CMK (cell line): ENCODE measurements at regions not wholly inside any gene's neighbourhood (a gene's known extent, or its start where the extent isn't known, plus 50 kb on each side); places are given as distances from the start of the nearest gene placed in this dataset.
"Not testable (repeated sequence)": the region's sequence is repeated elsewhere in the genome, so short reads cannot be mapped to it uniquely, and the experiment has no call there.

ENCODE experiments used
- DNase-seq: peaks from one replicate; pipeline ENCODE4 v3.0.0-alpha.2; 2010; ENCODE audit warnings: low read depth

- no peak for DNase-seq
Measured at GRCh38 chr1:121443001-121443540, 258.3 kb downstream of the SRGAP2C start.

DNA sequence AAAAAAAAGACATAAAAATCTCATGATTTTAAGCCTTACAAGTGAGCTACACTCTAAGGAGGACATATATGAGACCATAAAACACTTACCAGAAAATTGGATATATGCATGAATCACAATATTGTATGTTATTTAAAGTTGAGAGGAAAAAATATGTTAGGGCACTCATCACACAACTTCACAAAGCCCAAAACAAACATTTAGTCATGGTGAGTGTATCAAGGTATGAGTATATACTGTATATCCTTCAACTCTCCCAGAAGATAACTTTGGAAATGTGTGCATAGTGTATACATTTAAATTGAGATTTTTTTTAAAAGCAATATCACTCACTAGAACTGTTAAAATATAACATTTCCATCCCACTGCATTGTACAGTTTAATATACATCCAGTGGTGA lies 259.3 kb downstream of the SRGAP2C start:
- DNase-seq, result no peak

- no peak for DNase-seq
Measured at GRCh38 chr1:121445679-121446078, 260.9 kb downstream of the SRGAP2C start.

DNA sequence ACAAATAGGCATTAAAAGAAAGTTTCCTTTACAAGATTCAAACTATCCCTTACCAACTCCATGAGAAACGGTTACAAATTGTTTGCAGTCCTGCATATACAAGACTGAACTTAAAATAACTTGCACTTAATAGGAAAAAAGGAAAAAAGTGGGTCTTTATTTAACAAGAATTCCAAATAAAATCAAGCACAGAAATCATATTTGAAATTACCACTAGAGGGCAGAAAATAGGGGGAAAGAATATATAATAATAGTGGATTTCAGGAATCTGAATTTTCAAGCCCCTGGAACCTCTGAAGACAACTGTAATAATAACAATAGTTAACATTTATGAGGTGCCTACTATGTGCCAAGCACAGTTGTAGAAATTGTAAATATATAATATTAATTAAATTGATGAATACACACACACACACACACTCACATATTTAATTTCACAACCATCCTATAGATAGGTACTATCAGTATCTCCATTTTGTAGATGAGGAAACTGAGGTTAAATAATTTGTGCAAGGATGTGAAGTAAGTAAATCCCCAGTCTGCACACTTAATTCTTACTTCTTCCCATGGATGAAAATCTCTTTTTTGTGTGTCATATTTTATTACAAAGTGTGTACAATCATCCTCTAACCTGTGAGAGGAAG lies 262.6 kb downstream of the SRGAP2C start:
- not testable (repeated sequence) for DNase-seq

DNA sequence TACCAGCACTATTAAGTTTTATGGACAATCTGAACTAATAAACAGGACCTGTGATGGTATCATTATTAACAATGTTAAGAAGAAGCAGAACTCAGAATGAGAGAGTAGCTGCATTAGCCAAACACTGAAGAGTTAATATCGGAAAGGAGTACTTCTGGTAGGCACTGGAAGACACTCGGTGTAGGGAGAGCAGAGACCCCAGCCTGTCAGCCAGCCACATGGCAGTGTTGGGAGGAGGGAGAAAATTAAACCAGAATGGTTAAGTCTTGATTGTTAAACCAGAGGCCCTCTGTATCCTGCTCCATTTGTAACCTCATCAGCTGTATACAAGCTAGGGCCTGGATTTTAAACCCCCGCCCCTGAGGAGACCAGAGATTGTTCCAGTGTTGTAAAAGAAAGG lies 263.3 kb downstream of the SRGAP2C start:
- not testable (repeated sequence) for DNase-seq

DNA sequence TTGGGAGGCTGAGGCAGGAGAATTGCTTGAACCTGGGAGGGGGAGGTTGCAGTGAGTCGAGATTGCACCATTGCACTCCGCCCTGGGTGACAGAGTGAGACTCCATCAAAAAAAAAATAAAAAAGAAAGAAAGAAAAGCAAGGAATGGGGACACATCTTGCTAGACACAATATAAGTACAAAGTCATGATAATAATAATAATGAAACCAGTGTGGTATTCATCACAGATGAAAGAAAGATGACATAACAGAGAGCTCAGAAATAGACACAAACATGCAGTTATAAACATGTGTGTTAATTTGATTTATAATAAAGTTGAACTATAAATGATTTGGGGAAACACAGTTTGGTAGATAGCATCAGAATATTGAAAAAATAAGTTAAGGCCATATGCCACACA lies 264.1 kb downstream of the SRGAP2C start:
- DNase-seq, result no peak

DNA sequence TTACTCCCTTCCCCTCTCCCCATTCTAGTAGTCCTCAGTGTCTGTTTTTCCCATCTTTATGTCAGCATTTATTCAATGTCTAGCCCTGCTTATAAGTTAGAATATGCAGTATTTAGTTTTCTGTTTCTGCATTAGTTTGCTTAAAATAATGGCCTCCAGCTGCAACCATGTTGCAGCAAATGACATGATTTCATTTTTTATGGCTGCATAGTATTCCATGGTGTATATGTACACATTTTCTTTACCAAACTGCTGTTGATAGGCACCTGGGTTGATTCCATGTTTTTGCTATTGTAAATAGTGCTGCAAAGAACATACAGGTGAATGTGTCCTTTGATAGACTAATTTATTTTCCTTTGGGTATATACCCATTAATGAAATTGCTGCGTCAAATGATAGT lies 267.7 kb downstream of the SRGAP2C start:
- no peak for DNase-seq

GRCh38 chr1:121458291-121459048 lies 273.7 kb downstream of the SRGAP2C start:
- DNase-seq, result no peak

DNA sequence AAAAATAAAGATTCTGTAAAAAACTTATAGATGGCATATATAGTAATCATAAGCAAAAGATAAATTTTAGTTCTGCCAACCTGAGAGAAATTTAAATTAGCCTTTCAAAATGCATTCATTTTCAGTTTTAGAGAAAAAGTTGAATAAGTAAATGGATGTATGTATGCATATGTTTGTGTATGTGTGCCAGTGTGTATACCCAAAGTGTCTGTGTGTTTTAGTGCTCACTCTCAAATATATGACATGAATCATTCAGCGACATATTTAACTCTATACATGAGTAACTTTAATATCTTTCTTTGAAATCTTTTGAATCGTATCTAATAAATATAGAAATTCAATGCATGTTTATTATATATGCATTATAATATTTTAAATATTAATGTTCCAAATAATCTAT lies 274.5 kb downstream of the SRGAP2C start:
- no peak for DNase-seq

- DNase-seq, result not testable (repeated sequence)
Measured at GRCh38 chr1:121469395-121469794, 284.6 kb downstream of the SRGAP2C start.

DNA sequence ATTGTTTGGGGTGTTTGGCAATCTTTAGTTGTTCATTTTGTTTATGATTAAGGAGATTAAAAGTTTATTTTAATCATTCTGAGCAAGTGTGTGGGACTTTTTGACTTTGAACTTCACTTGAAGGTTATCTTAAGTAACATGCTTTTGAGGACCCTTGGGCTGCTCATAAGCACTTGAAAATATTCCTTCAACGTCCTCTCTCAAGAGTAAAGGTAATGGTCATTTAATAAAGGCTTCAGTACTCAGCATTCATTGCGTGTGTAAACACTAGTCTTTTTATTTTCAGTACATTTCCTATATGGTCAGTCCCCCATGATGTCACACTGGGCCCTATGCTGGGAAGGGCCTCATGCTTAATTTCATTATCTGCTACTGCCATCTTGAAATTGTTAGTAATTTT lies 285.6 kb downstream of the SRGAP2C start:
- DNase-seq, result not testable (repeated sequence)

DNA sequence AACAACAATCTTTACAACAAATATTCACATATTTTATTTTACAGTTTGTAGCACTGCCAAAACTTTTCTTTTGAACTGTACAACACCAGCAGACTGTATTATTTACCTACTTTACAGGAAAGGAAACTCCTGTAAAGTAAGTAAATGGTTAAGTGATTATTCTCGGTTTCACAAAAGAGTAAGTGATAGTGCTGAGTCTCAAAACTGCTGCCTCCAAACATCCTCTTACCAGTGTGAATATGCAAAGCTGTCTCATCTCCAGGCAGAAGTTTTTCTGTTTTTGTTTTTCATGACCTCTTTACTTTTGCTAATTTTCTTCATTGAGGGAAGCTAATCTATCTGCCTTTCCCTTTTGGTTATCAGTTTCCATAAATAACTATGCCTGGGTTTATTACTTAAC lies 286.7 kb downstream of the SRGAP2C start:
- DNase-seq, result no peak

DNA sequence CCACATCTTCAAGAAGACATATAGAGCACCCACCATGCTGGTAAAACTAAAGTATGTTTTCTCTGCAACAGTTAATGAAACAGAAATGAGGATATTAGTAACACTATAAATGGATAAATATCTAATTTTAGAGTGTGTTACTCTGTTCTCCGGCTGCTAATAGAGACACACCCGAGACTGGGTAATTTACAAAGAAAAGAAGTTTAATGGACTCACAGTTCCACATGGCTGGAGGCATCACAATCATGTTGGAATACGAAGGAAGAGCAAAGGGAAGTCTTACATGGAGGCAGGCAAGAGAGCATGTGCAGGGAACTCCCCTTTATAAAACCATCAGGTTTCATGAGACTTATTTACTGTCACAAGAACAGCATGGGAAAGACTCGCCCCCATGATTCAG lies 287.2 kb downstream of the SRGAP2C start:
- DNase-seq, result no peak

- DNase-seq, result no peak
Measured at GRCh38 chr1:121483234-121483633, 298.5 kb downstream of the SRGAP2C start.

GRCh38 chr1:121483961-121484424 lies 299.2 kb downstream of the SRGAP2C start:
- DNase-seq, result no peak

GRCh38 chr1:121494796-121495195 lies 310.0 kb downstream of the SRGAP2C start:
- DNase-seq, result not testable (repeated sequence)

DNA sequence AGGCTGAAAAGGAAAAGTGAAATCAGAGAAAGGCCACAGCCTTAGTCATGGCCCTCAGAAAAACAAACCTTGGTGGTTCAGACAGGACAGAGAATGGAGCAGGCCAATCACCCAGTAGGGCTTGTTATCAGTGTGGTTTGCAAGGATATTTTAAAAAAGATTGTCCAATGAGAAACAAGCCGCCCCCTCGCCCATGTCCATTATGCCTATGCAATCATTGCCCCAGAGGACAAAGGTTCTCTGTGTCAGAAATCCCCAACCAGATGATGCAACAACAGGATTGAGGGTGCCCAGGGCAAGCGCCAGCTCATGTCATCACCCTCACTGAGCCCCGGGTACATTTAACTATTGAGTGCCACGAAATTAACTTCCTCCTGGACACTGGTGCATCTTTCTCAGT lies 326.7 kb downstream of the SRGAP2C start:
- not testable (repeated sequence) for DNase-seq

GRCh38 chr1:121511876-121512275 lies 327.1 kb downstream of the SRGAP2C start:
- DNase-seq, result not testable (repeated sequence)

DNA sequence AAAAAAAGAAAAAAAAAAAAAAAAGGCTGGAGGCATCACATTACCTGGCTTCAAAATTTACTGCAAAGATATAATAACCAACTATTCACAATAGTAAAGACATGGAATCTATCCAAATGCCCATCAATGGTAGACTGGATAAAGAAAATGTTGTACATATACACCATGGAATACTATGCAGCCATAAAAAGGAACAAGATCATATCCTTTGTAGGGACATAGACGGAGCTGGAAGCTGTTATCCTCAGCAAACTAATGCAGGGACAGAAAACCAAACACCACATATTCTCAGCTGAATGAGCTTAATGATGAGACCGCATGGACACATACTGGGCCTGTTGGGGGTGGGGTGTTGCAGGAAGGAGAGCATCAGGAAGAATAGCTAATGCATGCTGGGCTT lies 330.5 kb downstream of the SRGAP2C start:
- no peak for DNase-seq

DNA sequence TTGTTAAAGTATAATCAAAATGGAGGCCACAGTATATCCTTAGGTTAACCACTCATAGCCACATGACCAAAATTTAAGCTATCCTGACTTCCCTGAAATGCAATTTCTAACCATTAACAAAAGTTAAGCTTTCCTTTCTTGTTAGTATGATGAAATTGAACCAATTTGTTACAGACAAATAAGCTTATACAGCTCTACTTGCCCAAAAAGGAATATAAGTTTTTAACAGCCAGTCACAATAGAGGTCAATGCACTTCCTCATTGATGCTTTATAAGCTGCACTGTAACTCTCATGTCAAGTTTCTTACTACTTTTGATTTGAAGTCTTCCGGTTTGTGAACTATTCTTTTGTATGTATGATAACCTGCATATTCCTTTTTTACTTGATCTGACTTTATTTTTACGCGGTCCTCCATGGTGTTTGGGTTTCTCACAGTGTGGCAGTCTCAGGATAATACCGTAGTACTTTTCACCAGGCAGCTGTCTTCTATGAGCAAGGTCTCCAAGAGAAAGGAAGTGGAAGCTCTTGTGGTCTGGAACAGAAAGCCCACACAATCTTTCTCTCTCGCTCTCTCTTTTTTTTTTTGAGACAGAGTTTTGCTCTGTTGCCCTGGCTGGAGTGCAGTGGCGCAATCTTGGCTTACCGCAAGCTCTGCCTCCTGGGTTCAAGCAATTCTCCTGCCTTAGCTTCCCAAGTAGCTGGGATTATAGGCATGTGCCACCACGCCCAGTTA lies 331.6 kb downstream of the SRGAP2C start:
- no peak for DNase-seq

DNA sequence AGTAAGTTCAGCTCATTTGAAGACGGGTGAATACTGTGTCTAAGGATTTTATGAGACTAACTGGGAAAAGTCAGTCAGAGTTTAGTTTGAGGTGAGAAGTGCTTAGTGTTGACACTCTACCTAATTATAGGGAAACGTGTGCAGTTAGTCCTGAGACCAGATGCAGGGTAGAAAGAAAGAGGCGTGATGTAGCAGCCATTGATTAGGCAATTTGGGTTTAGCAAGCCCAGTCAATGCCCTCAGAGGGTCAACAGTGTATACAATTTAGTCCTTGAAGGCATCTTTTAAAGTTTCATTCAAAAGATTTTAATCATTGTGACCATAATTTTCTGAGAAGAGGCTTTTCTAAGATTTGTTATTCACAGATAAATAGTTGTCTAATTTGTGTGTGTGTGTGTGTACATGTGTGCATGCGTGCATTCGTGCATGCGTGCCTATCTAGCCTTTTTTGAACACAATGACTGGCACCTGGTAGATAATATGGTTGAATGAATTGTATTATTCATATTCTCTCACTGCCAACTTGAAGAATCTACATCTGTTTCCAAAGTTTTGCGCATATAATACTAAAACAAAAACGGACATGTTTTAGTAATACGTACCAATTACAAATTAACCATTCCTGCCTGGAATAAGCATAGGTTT lies 332.9 kb downstream of the SRGAP2C start:
- DNase-seq, result no peak

DNA sequence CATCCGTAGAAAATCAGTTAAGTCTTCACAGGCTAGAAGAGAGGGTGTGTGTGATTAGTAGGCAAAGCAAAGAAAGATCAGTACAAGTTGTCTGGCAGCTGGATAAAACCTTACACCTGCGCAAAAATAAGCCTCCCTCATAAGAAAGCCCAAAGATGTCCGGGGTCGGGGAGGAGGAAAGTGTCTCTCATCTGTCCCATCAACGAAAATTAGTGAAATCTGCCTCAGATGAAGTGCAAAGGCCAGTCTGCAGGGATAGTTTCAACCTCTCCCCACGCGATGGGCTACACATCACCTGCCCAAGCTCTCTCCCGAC lies 333.9 kb downstream of the SRGAP2C start:
- DNase-seq, result no peak
